GM12873 (cell line): ENCODE measurements at regions not wholly inside any gene's neighbourhood (a gene's known extent, or its start where the extent isn't known, plus 50 kb on each side); places are given as distances from the start of the nearest gene placed in this dataset.

Experiments
- TF ChIP-seq, protein P1 (sequence below): IDR thresholded peaks from 2 replicates; pipeline ENCODE4 v1.5.1; 2012; ENCODE audit warnings: low read depth, mild to moderate bottlenecking, moderate library complexity, low read length, control low read depth; ENCODE audit not compliant: insufficient read depth; ENCODE audit errors: missing control alignments

DNA sequence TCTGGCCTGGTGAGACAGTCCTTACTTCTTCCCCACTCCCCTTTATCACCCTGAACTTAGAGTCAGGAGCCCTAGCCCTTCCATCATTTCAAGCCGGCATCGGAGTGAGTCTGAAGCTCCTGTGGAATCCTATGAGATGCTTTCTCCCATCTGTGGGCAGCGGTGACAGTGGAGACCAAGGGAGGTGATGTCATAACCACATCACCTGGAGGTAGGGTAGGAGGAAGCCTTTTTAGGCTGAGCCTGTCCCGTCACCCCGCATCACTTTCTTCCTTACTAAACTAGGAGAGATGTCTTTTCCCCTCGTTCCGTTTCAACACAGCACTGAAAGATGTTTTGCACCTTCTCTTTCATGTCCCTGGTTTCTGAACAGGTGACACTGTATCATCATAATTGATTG is 124.1 kb upstream of the WWC1 start:
- TF ChIP-seq, protein P1, sequence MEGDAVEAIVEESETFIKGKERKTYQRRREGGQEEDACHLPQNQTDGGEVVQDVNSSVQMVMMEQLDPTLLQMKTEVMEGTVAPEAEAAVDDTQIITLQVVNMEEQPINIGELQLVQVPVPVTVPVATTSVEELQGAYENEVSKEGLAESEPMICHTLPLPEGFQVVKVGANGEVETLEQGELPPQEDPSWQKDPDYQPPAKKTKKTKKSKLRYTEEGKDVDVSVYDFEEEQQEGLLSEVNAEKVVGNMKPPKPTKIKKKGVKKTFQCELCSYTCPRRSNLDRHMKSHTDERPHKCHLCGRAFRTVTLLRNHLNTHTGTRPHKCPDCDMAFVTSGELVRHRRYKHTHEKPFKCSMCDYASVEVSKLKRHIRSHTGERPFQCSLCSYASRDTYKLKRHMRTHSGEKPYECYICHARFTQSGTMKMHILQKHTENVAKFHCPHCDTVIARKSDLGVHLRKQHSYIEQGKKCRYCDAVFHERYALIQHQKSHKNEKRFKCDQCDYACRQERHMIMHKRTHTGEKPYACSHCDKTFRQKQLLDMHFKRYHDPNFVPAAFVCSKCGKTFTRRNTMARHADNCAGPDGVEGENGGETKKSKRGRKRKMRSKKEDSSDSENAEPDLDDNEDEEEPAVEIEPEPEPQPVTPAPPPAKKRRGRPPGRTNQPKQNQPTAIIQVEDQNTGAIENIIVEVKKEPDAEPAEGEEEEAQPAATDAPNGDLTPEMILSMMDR, result no peak

DNA sequence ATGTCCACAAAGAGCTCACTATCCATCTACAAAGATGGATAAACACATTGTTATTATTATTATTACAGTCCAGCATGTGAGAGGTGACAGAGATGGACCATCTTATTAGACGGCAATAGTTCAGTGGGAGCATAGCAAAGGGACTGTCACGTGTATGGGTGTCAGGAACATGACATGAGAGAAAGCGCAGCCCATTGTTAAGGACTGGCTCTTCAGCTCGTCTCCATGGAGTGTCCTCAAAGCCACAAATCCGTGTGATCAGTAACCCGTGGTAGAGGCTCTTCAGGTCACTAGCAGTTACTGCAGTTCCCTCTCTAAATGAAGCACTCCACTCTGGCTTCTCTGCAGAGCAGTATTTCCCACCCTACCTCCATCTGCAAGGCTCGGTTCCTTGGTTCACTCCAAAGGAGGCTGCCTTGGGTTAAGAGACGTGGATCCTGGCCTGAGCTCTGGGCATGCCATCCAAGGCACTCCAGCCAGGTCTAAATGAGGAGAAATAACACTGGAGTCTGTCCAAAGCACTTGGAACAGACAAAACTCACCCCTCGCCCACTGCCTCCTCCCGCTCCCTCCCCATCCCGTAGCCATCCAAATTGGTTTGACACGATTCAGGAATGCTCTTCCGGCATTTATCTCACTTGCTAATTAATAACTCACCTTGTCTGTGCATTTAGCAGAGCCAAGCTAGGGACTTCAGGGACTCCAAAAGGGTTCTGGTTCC is 122.3 kb upstream of the WWC1 start:
- TF ChIP-seq, protein P1, result no peak

DNA sequence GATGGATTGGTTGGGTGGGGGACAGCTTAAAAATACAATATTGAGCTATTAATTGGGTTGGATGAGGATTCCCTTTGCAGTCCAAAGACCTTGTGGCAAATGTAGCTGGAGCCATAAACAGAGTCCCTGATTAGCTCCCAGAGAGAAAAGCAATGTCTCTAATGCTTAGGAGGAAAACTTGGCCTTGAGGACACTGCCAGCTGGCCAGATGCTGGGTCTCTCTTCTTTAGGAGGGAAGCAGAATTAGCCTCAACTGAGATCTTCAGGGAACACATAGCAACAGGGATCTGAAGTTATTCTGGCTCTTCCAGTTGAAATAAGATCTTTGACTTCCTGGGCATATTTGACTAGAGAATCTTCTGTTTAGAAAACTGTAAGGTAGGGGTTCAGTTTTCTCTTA is 121.7 kb upstream of the WWC1 start:
- TF ChIP-seq, protein P1, result no peak

DNA sequence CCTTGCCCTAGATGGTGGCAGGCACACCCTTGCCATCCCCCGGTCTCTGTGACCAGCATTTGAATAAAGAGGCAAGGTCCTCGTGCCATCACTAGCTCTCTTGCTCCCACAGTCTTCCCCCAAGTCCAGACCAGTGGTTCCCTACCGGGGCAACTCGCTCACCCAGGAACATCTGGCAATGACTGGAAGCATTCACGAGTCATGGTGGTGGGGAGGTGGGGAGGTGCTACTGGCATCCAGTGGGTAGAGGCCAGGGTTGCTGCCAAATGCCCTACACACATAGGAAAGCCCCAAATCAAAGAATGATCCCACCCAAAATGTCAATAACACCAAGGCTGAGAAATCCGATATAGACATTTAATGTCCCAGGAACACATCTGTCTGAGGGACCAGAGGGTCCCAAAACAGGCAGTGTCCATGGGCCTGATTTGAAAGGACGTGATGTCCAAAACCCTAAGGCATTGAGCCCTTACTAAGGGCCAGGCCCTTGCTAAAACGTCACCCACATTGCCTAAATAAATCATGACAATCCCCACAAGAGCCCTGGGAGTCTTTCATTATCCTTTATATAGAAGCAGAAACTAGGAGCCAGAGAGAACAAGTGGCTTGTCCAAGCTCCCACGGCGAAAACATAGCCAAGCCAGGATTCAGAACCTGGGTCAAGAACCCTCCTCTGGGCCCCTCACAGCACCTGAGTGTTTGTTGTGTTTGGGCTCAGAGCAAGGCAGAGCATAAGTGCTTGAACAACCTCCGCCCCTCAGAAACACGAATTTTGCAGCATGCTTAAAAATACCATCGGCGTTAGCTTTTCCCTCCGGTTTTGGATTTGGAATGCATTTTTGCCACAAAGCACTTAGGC is 119.3 kb upstream of the WWC1 start:
- TF ChIP-seq, protein P1, result no peak

DNA sequence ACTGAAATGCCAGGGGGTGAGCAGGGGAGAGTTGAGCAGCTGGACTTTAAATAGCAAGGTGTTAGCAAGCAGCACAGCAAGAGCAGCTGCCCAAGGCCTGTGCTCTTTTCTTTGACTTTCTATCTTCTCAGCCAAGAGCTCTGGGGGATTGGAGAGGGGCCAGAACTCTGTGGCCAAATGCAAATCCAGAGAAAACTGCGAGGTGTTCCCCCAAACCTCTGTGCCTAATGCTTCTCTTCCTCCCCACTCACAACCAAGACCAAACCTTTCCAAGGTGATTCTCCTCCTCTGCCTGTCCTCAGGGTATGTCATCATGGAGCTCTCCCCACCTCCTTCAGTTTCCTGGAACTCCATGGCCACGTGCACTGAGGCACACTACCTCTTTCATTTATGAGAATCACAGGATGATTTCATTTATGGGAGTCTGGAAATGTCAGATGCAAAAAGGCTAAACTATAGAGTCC is 118.7 kb upstream of the WWC1 start:
- TF ChIP-seq, protein P1, result no peak

DNA sequence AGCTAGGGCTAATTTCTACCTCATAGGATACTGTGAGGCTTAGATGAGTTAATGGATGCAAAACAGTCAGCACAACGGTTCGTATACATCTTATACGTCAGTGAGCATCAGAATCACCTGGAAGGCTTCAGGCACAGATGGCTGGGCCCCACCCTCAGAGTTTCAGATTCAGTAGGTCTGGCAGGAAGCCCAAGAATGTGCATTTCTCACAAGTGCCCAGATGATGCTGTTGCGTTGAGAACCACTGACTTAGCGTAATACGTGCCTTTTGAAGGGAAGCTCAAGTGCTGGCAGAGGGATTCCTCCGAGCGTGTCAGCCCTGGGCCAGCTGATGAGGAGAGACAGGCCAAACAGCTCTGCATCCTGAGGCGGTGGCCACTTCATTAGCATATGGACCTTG is 117.1 kb upstream of the WWC1 start:
- TF ChIP-seq, protein P1, result no peak

DNA sequence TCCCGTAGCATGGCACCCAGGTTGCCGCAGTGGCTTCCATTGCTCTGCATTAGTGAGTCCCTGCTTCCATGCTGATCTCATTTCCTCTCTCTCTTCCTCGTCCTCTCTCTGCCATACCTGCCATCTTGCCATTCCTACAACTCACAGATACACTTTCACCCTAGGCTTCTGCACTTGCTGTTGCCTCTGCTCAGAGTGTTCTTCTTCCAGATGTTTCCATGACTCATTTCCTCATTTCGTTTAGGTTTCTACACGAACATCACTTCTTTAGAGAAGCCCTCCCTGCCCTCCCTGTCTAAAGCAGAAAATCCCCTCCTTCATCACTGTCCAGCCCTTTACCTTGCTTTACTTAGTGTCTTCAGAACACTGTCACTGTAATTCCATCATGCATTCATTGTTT is 115.2 kb upstream of the WWC1 start:
- TF ChIP-seq, protein P1, result no peak
